HG03159 (cell line): ENCODE measurements at regions not wholly inside any gene's neighbourhood (a gene's known extent, or its start where the extent isn't known, plus 50 kb on each side); places are given as distances from the start of the nearest gene placed in this dataset.

Experiments
- ATAC-seq: cut with Tn5 transposase; IDR thresholded peaks from one replicate; pipeline ENCODE4 v1.9.1; 2021; ENCODE audit warnings: mild to moderate bottlenecking, moderate library complexity; ENCODE audit not compliant: unreplicated experiment

GRCh38 chr4:137468836-137469235, 63.5 kb downstream of the PCDH18 start:
- no peak for ATAC-seq

DNA sequence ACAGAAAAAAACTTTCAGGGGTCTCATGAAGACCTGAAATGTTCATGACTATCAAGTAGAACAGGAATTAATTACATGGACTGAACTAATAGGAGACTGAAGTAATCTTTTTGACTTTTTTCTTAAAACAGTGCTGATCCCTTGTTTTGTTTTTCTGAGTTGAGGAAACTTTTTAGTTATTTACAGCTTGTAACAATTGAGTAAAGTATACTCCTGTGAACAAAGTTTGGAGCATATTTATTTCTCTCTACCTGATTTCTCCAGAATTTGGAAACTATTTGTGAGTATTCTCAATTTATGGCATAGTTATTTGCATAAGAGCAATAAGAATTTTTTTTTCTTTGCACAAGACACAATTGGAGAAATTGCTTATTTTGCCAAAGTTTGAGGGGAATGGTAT, 64.8 kb downstream of the PCDH18 start:
- no peak for ATAC-seq

- ATAC-seq, result no peak
These were observed 68.8 kb downstream of the PCDH18 start for GRCh38 chr4:137463377-137464003.

GRCh38 chr4:137455647-137456321, 76.5 kb downstream of the PCDH18 start:
- ATAC-seq, result no peak

DNA sequence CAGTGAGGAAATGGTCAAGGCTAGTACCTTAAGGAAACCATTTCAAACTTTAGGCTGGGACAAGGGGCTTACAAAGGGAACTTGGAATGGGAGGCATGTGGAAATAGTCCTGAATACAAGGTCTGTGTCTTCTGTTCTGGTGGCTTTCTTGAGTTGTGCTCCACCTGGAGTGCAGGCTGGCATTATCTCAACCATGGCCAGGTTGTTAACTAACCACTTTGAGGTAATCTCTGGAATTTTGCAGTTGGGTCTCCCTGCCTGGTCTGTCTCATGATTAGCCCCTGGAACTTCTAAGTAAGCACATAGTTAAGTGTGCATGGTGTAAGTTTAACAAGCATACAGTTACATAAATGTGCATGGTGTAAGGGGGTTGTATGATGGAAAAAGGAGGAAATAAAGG, 77.5 kb downstream of the PCDH18 start:
- no peak for ATAC-seq

- ATAC-seq, result no peak
These were observed 79.5 kb downstream of the PCDH18 start for GRCh38 chr4:137452799-137453198.

DNA sequence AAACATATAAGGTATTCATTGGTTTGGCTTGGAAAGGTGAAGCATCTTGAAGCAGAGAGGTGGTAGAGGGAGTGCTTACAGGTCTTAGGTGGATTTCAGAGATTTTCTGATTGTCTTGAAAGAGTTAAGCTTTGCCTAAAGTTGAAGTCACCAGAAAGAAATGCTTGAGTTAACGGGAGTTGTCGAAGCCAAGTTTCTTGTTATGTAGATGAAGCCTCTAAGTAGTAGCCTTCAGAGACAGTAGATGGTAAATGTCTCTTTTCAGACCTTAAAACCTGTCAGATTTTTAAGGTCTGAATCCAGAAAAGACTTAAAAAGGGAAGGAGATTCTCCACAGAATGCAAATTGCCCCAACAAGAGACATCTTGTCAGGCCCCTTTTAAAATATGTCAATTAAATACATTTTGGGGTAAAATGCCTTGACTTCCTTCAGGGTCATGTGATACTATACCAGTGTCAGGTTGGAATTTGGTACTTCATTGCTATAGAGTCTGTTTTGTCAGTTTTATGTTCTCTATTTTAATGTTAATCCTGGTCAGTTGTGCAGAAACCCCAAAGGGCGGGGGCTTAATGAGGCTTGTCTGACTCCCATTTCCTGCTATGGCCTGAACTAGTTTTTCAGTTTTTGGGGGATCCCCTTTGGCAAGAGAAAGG, 81.0 kb downstream of the PCDH18 start:
- ATAC-seq, result no peak

DNA sequence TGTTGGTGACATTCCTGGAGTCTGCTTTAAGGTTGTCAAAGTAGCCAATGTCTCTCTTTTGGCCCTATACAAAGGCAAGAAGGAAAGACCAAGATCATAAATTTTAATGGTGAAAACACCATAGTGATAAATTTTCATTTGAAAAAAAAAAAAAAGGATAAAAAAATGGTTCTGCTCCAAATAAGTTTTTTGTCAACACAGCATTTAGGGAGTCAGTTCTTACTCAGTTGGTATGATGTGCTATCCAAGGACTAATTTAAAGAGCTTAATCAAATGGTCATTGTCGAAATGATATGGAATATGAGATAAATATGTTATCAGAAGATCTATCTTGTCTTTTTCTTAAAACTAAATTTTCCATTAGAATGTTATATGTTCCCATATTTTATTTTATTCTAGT, 83.9 kb downstream of the PCDH18 start:
- no peak for ATAC-seq

GRCh38 chr4:137446071-137446470, 86.2 kb downstream of the PCDH18 start:
- ATAC-seq, result no peak

DNA sequence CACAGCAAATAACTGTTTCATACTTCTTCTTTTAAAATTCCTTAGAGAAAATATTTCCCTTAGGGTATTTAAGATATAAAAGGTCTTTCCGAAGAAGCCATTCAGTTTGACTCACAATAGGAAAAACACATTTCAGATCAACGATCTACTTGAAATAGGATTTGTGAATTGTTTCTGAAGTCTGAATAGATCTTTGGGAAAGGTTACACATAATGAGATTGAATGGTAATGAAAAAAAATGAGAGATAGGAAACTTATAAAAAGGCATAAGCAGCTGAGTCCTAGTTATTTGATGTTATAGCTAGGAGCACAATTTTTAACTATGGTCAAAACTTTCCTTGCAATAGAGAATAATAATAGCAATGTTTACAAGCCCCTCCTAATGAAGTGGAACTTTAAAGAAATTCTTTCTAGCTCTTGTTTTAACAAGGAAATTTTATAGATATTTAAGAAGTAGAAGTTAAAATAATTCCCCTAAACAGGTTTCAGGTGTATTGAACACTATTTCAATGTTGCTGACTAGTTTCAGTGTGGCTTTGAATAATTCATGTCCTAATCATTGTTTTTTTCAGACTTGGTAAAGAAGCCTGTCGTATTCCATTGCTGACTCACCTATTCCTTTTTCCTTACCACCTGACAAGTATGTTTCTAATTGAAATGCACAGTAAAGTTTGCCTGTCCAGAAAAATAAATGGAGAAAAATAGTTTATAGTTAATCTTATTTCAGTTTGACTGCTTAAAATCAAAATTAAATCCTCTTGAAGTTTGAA, 89.1 kb downstream of the PCDH18 start:
- ATAC-seq, result no peak

DNA sequence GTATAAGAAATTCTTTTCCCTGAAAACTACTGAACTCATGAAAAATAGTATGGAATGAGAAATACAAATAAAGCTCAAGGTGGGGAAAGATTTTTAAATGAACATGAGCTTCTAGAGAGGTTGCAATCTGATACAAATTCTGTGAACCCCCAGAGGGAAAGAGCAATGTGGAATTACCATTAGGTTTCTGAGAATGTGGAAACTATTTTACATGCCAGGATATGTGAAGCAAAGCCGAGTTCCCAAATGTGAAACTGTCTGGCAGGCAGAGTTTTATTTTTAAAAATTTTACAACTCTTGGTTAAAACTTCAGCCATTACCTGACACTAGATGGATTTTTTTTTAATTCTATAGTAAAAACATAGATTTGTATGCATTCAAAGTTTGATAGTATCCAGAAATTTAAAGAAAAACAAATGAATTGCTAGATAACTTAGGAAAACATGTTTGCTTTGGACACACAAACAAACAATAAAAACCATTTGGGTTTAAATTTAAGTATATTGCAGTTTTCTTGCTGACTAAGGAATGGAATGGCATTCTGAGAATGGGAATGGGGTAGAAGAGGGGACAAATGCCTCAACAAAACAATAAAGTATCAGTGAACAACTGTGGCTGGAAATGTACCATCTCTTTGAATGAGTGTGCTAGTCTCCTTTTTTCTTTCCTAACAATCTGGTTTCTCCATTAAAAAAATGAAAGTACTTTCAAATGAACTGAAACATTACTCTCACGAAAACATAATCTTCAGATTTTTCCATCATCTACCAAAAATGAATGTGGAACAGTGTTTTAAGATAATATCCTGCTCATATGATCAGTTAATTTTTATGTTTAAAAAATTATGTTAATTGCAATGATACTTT, 99.6 kb downstream of the PCDH18 start:
- no peak for ATAC-seq

DNA sequence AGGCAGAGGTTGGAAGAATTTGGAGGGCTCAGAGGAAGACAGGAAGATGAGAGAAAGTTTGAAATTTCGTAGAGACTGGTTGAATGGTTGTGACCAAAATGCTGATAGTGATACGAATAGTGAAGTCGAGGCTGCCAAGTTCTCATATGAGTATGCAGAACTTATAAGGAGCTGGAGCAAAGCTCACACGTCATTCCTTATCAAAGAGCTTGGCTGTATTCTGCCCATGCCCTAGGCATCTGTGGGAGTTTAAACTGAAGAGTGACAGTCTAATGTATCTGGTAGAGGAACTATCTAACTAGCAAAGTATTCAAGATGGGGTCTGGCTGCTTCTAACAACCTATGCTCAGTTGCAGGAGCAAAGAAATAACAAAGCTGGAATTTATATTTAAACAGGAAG, 102.1 kb downstream of the PCDH18 start:
- ATAC-seq, result no peak

- ATAC-seq, result no peak
These were observed 104.9 kb downstream of the PCDH18 start for GRCh38 chr4:137427411-137427810.

DNA sequence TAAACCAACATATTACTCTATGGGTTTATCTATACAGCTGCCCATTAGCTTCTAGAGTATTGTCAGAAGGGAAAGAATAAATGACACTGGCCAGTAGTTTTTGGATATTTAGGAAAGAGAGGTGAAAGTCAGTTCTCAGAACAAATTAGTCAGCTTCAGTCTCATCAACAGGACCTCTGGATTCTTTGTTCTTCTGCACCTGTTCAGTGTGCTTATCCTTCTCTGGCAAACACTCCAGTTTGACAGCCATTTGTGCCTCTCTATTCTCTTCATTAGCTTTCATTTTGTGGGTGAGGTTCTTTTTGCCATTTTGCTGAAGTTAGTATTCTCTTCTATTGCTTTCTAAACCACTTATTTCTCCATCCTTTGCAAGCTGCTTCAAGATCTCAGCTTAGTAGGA, 107.0 kb downstream of the PCDH18 start:
- no peak for ATAC-seq

GRCh38 chr4:137422666-137423065, 109.6 kb downstream of the PCDH18 start:
- no peak for ATAC-seq

- no peak for ATAC-seq
These were observed 110.5 kb downstream of the PCDH18 start for GRCh38 chr4:137421796-137422195.

- ATAC-seq, result no peak
These were observed 111.3 kb downstream of the PCDH18 start for GRCh38 chr4:137420901-137421396.

DNA sequence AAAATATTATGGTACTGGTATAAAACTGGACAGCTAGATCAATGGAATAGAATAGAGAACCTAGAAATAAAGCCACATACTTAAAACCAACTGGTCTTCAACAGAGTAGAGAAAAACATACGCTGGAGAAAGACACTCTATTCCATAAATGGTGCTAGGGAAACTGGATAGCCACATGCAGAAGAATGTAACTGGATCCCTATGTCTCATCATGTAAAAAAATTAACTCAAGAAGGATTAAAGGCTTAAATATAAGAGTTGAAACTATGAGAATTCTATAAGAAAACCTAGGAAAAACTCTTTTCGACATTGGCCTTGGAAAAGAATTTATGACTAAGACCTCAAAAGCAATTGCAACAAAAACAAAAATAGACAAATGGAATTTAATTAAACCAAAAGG, 114.6 kb downstream of the PCDH18 start:
- ATAC-seq, result no peak

GRCh38 chr4:137414802-137415201, 117.5 kb downstream of the PCDH18 start:
- no peak for ATAC-seq

DNA sequence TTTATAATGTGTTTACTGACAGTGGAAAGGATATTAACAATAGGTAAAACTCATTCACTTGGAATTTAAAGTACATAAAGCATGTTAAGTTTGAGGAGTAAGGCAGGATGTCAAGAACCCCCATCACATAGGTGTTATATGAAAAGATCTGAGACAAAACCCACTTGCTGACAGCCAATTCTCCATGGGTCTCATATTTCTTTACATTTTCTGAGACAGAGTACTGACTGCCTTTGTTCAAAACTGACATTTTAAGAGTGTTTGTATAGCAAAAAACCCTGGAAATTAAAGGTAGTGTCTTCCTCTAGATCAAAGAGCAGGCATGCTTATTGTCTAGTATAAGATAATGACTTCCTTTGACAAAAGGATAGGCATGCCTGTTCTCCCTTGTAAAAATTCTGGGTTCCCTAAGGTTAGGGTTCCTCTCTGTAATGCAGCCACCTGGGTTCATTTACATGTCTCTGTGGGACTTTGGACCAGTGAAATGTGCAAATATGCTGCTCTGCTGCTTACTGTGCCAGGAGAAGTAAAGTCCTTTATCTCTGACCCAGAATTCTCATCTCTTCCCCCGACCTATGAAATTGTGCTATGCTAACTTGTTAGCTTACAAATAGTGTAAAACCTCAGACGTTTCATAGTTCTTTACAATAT, 123.6 kb downstream of the PCDH18 start:
- ATAC-seq, result no peak
